GM18502 (cell line): ENCODE measurements at regions not wholly inside any gene's neighbourhood (a gene's known extent, or its start where the extent isn't known, plus 50 kb on each side); places are given as distances from the start of the nearest gene placed in this dataset.
"Not testable (repeated sequence)": the region's sequence is repeated elsewhere in the genome, so short reads cannot be mapped to it uniquely, and the experiment has no call there.

Experiments
- ATAC-seq: cut with Tn5 transposase; IDR thresholded peaks from one replicate; pipeline ENCODE4 v1.9.1; 2021; ENCODE audit warnings: mild to moderate bottlenecking; ENCODE audit not compliant: unreplicated experiment, poor library complexity

GRCh38 chrX:155819966-155820491 is 61.1 kb upstream of the VAMP7 start:
- ATAC-seq: peak; percentile 48

- no peak for ATAC-seq
Measured at GRCh38 chrX:155819525-155819924, 61.6 kb upstream of the VAMP7 start.

- not testable (repeated sequence) for ATAC-seq
Measured at GRCh38 chrX:155814391-155814790, 66.8 kb upstream of the VAMP7 start.

DNA sequence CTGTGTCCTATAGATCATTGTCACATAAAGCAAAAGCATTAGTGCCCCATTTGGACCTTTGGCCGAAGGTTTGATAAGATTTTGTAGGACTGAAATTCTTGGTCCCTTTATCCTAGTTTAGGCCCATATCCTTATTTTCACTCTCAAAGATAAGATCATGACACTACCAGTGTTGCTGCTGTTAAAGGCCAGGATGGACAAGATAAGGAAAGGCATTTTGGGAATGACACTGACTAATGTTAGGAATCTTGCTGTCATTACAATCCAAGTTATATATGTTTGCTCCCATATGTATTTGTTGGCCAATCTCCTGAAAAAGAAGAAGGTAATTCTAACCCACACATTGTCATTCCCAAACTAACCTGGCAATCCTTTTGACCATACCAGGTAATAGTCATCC is 101.3 kb upstream of the VAMP7 start:
- ATAC-seq: no peak

DNA sequence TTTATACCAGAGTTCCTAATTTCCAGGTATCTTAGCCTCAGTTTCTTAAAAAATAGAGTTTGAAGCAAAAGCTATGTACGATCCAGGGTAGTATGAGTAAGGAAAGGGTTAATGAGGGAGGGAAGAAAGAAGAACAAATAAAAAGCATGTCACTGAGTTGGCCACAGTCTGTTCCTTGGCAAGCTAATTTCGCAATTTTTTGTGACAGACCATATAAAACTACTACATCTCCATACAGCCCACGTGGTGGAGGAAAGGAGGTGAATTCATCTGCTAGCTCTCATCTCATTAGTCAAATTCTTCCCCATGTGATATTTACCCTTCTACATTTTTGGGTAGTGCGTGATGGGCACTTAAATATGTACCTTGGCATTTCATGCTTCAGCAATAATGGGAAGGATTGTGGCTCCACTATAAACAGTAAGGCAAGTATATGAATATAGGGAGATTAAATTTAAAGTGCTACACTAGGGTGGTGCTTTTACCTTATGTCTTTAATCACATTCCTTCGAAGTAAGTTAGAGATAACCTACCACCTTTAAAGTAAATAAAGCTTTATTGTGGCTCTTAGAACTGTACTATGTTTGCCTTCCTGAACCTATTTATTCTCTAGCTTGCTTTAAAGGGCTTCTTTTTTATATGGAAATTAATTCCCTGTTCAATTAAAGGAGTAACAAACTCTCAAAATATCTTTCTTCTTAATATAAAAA is 102.1 kb upstream of the VAMP7 start:
- ATAC-seq: no peak

DNA sequence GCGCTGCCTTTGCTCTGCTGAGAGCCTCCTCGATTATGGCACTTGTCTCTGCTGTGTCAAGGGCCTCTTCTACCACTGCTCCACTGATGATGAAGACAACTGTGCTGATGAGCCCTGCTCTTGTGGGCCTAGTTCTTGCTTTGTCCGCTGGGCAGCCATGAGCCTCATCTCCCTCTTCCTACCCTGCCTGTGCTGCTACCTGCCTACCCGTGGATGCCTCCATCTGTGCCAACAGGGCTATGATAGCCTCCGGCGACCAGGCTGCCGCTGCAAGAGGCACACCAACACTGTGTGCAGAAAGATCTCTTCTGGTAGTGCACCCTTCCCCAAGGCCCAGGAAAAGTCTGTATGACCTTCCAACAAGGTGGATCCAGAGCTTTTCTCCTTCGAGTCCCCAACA is 106.8 kb upstream of the VAMP7 start:
- no peak for ATAC-seq

- ATAC-seq: no peak
Measured at GRCh38 chrX:155767876-155768769, 113.0 kb upstream of the VAMP7 start.

DNA sequence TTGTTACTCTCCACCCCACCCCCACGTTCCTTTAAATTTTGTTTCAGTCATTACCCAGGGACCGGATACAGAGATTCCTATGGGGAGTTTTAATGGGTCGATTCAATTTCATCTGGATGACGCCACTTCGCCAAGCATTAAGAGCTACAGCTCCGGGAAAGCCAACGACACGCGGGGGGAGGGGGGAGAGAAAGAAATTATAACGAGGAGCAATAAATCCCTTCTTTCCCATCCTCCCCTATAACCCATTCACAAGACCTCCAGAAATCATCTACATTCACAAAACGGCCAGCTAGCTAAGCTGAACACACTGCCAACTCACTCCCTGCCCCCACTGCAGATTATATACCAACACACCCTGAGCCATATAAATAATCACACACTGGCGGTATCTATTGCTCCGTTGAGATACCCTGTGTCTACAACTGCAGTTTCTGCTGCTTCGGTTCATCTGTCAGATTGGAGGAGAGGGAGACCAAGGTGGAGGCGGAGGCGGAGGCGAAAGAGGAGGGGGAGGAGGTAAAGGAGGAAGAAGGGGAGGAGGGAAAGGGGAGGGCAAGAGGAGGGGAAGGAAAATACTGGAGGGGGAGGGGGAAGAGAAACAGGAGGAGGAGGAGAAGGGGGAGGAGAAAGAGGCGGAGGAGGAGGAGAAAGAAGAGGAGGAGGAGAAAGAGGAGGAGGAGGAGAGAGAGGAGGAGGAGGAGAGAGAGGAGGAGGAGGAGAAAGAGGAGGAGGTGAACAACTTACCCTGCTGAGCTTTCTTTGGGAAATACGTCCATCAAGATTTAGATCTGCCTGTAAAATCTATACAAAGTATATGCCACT is 113.9 kb upstream of the VAMP7 start:
- no peak for ATAC-seq

DNA sequence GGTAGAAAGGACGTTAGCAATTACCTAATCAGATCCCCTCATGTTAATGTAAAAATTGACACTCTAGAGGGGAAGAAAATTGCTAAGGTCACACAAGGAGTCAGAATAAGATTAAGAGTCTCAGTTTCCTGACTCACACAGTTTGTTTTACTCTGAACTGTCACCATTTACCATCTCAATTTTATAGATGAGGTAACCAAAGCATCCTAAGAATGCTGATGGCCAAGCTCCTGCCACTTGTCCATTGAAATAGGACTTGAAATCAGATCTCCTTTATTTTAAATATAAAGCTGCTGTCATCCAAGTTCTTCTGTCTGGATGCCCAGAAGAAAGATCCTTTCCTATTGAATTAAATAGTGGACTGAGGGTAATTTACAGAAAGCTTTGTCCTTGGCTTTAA is 114.8 kb upstream of the VAMP7 start:
- no peak for ATAC-seq

- ATAC-seq: no peak
Measured at GRCh38 chrX:155761185-155761584, 120.0 kb upstream of the VAMP7 start.

- no peak for ATAC-seq
Measured at GRCh38 chrX:155757046-155757759, 123.9 kb upstream of the VAMP7 start.

DNA sequence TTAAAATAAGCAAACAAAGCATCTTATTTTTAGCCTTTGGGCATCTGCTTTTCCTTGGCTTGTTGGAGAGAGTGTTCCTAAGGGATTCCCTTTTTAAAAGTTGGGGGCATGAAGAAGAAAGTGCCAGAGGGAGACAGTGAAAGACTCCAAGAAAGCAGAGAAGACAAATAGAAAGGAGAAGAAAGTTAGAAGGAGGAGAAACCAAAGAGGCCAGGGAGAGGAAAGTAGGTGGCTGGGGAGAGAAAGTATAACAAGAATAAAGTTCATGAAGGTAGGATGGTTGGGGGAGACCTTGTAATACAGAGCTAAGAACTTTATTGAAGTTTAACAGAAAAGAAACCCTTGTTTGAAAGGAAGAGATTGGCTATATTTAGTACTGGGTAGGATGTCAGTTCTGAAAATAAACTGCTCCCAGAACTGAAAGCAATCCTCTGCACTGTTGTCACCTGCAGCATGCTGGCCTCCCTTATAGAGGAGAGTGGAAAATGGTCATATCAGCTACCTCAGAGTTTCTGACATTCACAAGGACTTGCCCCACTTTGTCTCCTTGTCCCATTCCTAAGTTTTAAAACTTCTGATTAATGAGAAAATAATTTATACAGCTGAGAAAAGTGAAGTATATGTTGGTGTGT is 125.3 kb upstream of the VAMP7 start:
- no peak for ATAC-seq

GRCh38 chrX:155751131-155751530 is 130.0 kb upstream of the VAMP7 start:
- ATAC-seq: no peak

- no peak for ATAC-seq
Measured at GRCh38 chrX:155747520-155747919, 133.6 kb upstream of the VAMP7 start.

DNA sequence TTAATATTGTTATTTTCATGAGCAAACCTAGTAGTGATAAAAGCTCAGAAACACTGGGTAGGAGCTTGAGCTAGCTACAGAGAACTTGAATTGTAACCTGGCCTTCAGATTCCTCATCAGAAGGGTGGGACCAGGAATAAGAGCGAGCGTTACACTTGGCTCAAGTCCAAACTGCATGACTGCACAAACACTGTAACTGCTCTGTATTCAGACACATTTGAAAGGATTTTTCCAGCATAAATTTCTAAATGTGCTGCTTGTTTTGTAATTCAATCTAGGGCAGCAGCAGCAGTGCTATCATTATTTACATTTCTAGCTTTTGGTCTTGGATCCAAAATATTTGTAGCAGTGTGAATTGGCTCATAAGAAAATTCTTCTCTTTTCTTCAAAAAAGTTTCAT is 133.0 kb upstream of the TMLHE start:
- ATAC-seq: no peak

GRCh38 chrX:155744534-155744933 is 131.8 kb upstream of the TMLHE start:
- no peak for ATAC-seq

GRCh38 chrX:155728335-155728734 is 115.6 kb upstream of the TMLHE start:
- ATAC-seq: not testable (repeated sequence)

GRCh38 chrX:155718972-155719586 is 106.3 kb upstream of the TMLHE start:
- no peak for ATAC-seq

GRCh38 chrX:155715141-155715540 is 102.4 kb upstream of the TMLHE start:
- no peak for ATAC-seq
